ENCODE measurements at regions not wholly inside any gene's neighbourhood (a gene's known extent, or its start where the extent isn't known, plus 50 kb on each side); places are given as distances from the start of the nearest gene placed in this dataset.
"Not testable (repeated sequence)": the region's sequence is repeated elsewhere in the genome, so short reads cannot be mapped to it uniquely, and the experiment has no call there.

DNA sequence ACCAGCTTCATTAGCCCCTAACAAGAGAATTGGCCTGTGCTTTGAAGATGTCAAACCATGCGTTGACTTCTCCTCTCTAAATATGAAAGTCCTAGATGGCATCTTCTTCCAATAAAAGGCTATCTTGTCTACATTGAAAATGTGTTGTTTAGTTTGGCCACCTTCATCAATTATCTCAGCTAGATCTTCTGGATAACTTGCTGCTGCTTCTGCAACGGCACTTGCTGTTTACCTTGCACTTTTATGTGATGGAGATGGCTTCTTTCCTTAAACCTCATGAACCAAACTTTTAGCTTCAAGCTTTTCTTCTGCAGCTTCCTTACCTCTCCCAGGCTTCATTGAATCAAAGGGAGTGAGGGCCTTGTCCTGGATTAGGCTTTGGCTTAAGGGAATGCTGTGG lies 58.6 kb upstream of the CSNK1E start:
- not testable (repeated sequence) for DNase-seq (ENCODE audit: low read depth in 2 of 2)

DNA sequence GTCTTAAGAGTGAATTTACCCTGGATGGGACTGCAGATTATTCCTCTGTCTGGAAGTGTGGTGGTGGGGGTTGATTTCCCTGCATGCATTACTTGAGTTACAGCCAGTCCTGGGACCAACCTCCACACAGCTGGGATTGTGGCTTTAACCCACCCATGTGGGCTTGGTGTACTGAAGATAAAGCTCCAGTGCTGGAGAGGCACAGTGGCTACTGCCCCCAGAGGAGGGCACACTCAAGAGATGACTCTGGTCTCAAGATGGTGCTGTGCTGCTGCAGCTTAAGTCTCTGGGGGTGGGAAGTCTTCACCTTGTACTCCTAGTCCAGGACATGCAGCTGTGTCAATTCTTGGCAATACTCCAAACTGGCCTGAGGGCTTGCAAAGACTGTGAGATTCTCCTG lies 57.8 kb upstream of the CSNK1E start:
- DNase-seq (ENCODE audit: low read depth in 2 of 2), result not testable (repeated sequence)

DNA sequence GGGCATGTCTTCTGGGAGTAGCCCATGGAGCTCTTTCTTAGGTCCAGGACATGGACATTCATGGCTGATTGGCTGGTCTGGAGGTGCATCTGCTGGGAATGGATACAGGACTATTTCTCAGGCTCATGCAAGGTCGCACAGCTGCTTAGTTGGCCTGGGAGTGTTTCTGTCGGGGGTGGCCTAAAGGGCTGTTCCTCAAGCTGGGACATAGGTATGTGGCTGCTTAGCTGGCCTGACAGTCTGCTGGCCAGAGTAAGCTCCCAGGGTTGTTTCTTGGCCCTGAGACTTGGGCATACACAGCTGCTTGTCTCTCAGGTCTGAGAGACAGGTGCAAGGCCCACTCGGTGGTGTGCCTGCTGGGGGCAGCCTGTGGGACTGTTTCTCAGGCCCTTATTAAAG lies 57.2 kb upstream of the CSNK1E start:
- not testable (repeated sequence) for DNase-seq (ENCODE audit: low read depth in 2 of 2)

DNA sequence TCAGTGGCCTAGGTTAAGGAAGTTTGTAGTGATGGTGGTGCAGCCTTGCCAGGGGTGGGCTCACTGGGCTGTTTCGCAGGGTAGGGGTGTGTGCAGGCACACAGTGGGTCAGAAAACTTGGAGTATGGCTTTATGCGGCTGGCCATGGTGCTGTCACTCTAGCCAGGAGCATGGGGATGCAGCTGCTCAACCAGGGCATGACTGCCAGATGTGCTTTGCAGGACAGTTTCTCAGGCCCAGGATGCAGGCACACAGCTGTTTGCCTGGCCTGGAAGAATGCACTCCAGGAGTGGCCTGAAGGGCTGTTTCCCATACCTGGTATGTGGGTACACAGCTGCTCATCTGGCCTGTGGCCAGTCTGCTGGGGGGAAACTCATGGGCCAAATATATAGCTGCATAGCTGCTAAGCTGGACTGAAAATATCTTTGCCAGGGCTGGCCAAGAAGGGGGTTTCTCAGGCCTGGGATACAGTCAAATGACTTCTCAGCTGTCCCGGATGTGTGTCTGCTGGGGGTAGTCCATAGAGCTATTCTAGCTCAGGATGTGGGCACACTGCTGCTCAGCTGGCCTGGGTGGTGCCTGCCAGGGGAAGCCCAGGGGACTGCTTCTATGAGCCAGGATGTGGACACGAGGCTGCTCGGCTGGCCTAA lies 56.7 kb upstream of the CSNK1E start:
- DNase-seq (ENCODE audit: low read depth in 2 of 2), result not testable (repeated sequence)

DNA sequence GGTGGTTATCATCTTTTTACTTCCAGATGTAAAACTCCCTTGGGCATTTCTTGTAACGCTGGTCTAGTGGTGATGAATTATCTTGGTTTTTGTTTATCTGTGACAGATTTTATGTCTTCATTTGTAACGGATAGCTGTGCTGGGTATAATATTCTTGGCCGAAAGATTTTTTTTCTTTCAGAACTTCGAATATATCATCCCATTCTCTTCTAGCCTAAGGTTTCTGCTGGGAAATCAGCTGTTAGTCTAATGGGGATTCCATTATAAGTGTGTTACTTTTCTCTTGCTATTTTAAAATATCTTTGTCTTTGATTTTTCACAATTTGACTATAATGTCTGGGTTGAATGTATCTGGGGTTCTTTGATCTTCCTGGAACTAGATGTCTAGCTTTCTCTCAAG lies 55.4 kb upstream of the CSNK1E start:
- not testable (repeated sequence) for DNase-seq (ENCODE audit: low read depth in 2 of 2)

DNA sequence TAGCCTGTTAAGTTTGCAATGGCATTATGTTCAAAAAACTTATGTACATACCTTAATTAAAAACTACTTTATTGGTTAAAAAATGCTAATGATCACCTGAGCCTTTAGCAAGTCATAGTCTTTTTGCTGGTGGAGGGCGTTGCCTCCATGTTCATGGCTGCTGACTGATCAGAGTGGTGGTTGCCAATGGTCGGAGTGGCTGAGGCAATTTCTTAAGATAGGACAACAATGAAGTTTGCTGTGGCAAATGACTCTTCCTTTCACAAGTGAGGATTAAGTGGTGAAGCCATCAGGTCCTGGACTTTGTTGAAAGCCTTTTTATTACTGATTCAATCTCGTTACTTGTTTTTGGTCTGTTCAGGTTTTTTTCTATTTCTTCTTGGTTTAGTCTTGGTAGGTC lies 53.3 kb upstream of the CSNK1E start:
- not testable (repeated sequence) for DNase-seq (ENCODE audit: low read depth in 2 of 2)

DNA sequence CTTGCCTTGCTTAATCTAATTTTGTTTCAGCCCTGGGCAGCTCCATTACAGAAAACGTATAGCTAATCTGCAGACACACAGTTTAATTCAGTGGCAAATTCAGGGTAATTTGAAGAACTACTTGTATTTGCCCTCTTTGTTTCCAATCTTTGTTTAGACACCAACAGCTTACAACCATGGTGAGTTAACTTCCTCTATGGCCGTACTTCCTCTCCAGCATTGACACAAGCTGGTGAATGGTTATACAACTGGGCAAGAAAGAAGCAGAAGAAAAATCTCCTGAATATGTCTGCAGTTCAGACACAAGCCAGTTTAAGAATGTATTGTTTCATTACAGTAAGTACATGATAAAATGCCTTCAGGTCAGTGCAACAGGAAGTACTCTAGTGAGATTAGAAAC lies 51.9 kb upstream of the CSNK1E start:
- DNase-seq (ENCODE audit: low read depth in 2 of 2), result peak in 1 of 2 donors; percentile 45
